ENCODE measurements at regions not wholly inside any gene's neighbourhood (a gene's known extent, or its start where the extent isn't known, plus 50 kb on each side); places are given as distances from the start of the nearest gene placed in this dataset.

- H3K4me1 ChIP-seq (ENCODE audit: control insufficient read depth, insufficient read depth, low read length): no peaks in the 10 kb centered on the region
- H3K4me3 ChIP-seq (ENCODE audit: low read depth, low read length): no peak overlapping the region
- no peak overlapping the region for H3K9ac ChIP-seq (ENCODE audit: low read depth, low read length)
- H3K27me3 ChIP-seq (ENCODE audit: control insufficient read depth, insufficient read depth, low read length): no peaks in the 10 kb centered on the region
- no peaks in the 10 kb centered on the region for H3K9me3 ChIP-seq (ENCODE audit: control insufficient read depth, insufficient read depth, low read length)
- H3K36me3 ChIP-seq (ENCODE audit: control insufficient read depth, insufficient read depth, low read length): no peaks in the 10 kb centered on the region
Observed at GRCh38 chrX:42546800-42547199, 231.2 kb downstream of the PPP1R2C start.

- Histone ChIP-seq H3K4me1 (ENCODE audit: control insufficient read depth, insufficient read depth, low read length) (no peaks in the 10 kb centered on the region), H3K4me3 (ENCODE audit: low read depth, low read length) (no peak overlapping the region), H3K9ac (ENCODE audit: low read depth, low read length) (no peak overlapping the region), H3K36me3 (ENCODE audit: control insufficient read depth, insufficient read depth, low read length) (no peaks in the 10 kb centered on the region), H3K27me3 (ENCODE audit: control insufficient read depth, insufficient read depth, low read length) (no peaks in the 10 kb centered on the region), H3K9me3 (ENCODE audit: control insufficient read depth, insufficient read depth, low read length) (no peaks in the 10 kb centered on the region)
Observed at GRCh38 chrX:42544883-42545282, 233.1 kb downstream of the PPP1R2C start.

- H3K27me3 ChIP-seq (ENCODE audit: control insufficient read depth, insufficient read depth, low read length): no peaks in the 10 kb centered on the region
- no peaks in the 10 kb centered on the region for H3K36me3 ChIP-seq (ENCODE audit: control insufficient read depth, insufficient read depth, low read length)
- no peaks in the 10 kb centered on the region for H3K4me1 ChIP-seq (ENCODE audit: control insufficient read depth, insufficient read depth, low read length)
- no peak overlapping the region for H3K9ac ChIP-seq (ENCODE audit: low read depth, low read length)
- no peaks in the 10 kb centered on the region for H3K9me3 ChIP-seq (ENCODE audit: control insufficient read depth, insufficient read depth, low read length)
- H3K4me3 ChIP-seq (ENCODE audit: low read depth, low read length): no peak overlapping the region
Observed at GRCh38 chrX:42541554-42541953, 236.4 kb downstream of the PPP1R2C start.

- H3K4me3 ChIP-seq (ENCODE audit: low read depth, low read length): no peak overlapping the region
- no peak overlapping the region for H3K9ac ChIP-seq (ENCODE audit: low read depth, low read length)
- H3K9me3 ChIP-seq (ENCODE audit: control insufficient read depth, insufficient read depth, low read length): no peaks in the 10 kb centered on the region
- no peaks in the 10 kb centered on the region for H3K27me3 ChIP-seq (ENCODE audit: control insufficient read depth, insufficient read depth, low read length)
- no peaks in the 10 kb centered on the region for H3K36me3 ChIP-seq (ENCODE audit: control insufficient read depth, insufficient read depth, low read length)
- no peaks in the 10 kb centered on the region for H3K4me1 ChIP-seq (ENCODE audit: control insufficient read depth, insufficient read depth, low read length)
Observed at GRCh38 chrX:42540146-42540545, 237.8 kb downstream of the PPP1R2C start.

- Histone ChIP-seq H3K9me3 (ENCODE audit: control insufficient read depth, insufficient read depth, low read length) (no peaks in the 10 kb centered on the region), H3K4me1 (ENCODE audit: control insufficient read depth, insufficient read depth, low read length) (no peaks in the 10 kb centered on the region), H3K27me3 (ENCODE audit: control insufficient read depth, insufficient read depth, low read length) (no peaks in the 10 kb centered on the region), H3K4me3 (ENCODE audit: low read depth, low read length) (no peak overlapping the region), H3K36me3 (ENCODE audit: control insufficient read depth, insufficient read depth, low read length) (no peaks in the 10 kb centered on the region), H3K9ac (ENCODE audit: low read depth, low read length) (no peak overlapping the region)
Observed at GRCh38 chrX:42538405-42538804, 239.6 kb downstream of the PPP1R2C start.

GRCh38 chrX:42536286-42536685, 241.7 kb downstream of the PPP1R2C start:
- no peaks in the 10 kb centered on the region for H3K4me1 ChIP-seq (ENCODE audit: control insufficient read depth, insufficient read depth, low read length)
- H3K27me3 ChIP-seq (ENCODE audit: control insufficient read depth, insufficient read depth, low read length): no peaks in the 10 kb centered on the region
- H3K9ac ChIP-seq (ENCODE audit: low read depth, low read length): no peak overlapping the region
- no peak overlapping the region for H3K4me3 ChIP-seq (ENCODE audit: low read depth, low read length)
- H3K36me3 ChIP-seq (ENCODE audit: control insufficient read depth, insufficient read depth, low read length): no peaks in the 10 kb centered on the region
- H3K9me3 ChIP-seq (ENCODE audit: control insufficient read depth, insufficient read depth, low read length): no peaks in the 10 kb centered on the region

- Histone ChIP-seq H3K27me3 (ENCODE audit: control insufficient read depth, insufficient read depth, low read length) (no peaks in the 10 kb centered on the region), H3K9me3 (ENCODE audit: control insufficient read depth, insufficient read depth, low read length) (no peaks in the 10 kb centered on the region), H3K4me3 (ENCODE audit: low read depth, low read length) (no peak overlapping the region), H3K9ac (ENCODE audit: low read depth, low read length) (no peak overlapping the region), H3K4me1 (ENCODE audit: control insufficient read depth, insufficient read depth, low read length) (no peaks in the 10 kb centered on the region), H3K36me3 (ENCODE audit: control insufficient read depth, insufficient read depth, low read length) (no peaks in the 10 kb centered on the region)
Observed at GRCh38 chrX:42535233-42535632, 242.7 kb downstream of the PPP1R2C start.

- Histone ChIP-seq H3K4me3 (ENCODE audit: low read depth, low read length) (no peak overlapping the region), H3K27me3 (ENCODE audit: control insufficient read depth, insufficient read depth, low read length) (no peaks in the 10 kb centered on the region)
Observed at GRCh38 chrX:42533761-42534160, 244.2 kb downstream of the PPP1R2C start.

GRCh38 chrX:42531441-42531840, 246.5 kb downstream of the PPP1R2C start:
- Histone ChIP-seq H3K36me3 (ENCODE audit: control insufficient read depth, insufficient read depth, low read length) (no peaks in the 10 kb centered on the region), H3K27me3 (ENCODE audit: control insufficient read depth, insufficient read depth, low read length) (no peaks in the 10 kb centered on the region), H3K4me1 (ENCODE audit: control insufficient read depth, insufficient read depth, low read length) (no peaks in the 10 kb centered on the region), H3K9ac (ENCODE audit: low read depth, low read length) (no peak overlapping the region), H3K4me3 (ENCODE audit: low read depth, low read length) (no peak overlapping the region), H3K9me3 (ENCODE audit: control insufficient read depth, insufficient read depth, low read length) (no peaks in the 10 kb centered on the region)

More at GRCh38 chrX:42533761-42534160, 244.2 kb downstream of the PPP1R2C start:
- Histone ChIP-seq H3K36me3 (ENCODE audit: control insufficient read depth, insufficient read depth, low read length) (no peaks in the 10 kb centered on the region), H3K4me1 (ENCODE audit: control insufficient read depth, insufficient read depth, low read length) (no peaks in the 10 kb centered on the region), H3K9ac (ENCODE audit: low read depth, low read length) (no peak overlapping the region), H3K9me3 (ENCODE audit: control insufficient read depth, insufficient read depth, low read length) (no peaks in the 10 kb centered on the region)

GRCh38 chrX:42530027-42530426, 247.9 kb downstream of the PPP1R2C start:
- no peaks in the 10 kb centered on the region for H3K4me1 ChIP-seq (ENCODE audit: control insufficient read depth, insufficient read depth, low read length)
- H3K9ac ChIP-seq (ENCODE audit: low read depth, low read length): no peak overlapping the region
- no peaks in the 10 kb centered on the region for H3K27me3 ChIP-seq (ENCODE audit: control insufficient read depth, insufficient read depth, low read length)
- no peaks in the 10 kb centered on the region for H3K9me3 ChIP-seq (ENCODE audit: control insufficient read depth, insufficient read depth, low read length)
- no peaks in the 10 kb centered on the region for H3K36me3 ChIP-seq (ENCODE audit: control insufficient read depth, insufficient read depth, low read length)
- H3K4me3 ChIP-seq (ENCODE audit: low read depth, low read length): no peak overlapping the region

GRCh38 chrX:42524379-42524778, 253.6 kb downstream of the PPP1R2C start:
- no peak overlapping the region for H3K9ac ChIP-seq (ENCODE audit: low read depth, low read length)
- H3K4me1 ChIP-seq (ENCODE audit: control insufficient read depth, insufficient read depth, low read length): no peaks in the 10 kb centered on the region
- H3K4me3 ChIP-seq (ENCODE audit: low read depth, low read length): no peak overlapping the region
- H3K9me3 ChIP-seq (ENCODE audit: control insufficient read depth, insufficient read depth, low read length): no peaks in the 10 kb centered on the region
- no peaks in the 10 kb centered on the region for H3K27me3 ChIP-seq (ENCODE audit: control insufficient read depth, insufficient read depth, low read length)
- no peaks in the 10 kb centered on the region for H3K36me3 ChIP-seq (ENCODE audit: control insufficient read depth, insufficient read depth, low read length)

- Histone ChIP-seq H3K4me3 (ENCODE audit: low read depth, low read length) (no peak overlapping the region), H3K9ac (ENCODE audit: low read depth, low read length) (no peak overlapping the region), H3K36me3 (ENCODE audit: control insufficient read depth, insufficient read depth, low read length) (no peaks in the 10 kb centered on the region), H3K27me3 (ENCODE audit: control insufficient read depth, insufficient read depth, low read length) (no peaks in the 10 kb centered on the region), H3K9me3 (ENCODE audit: control insufficient read depth, insufficient read depth, low read length) (no peaks in the 10 kb centered on the region), H3K4me1 (ENCODE audit: control insufficient read depth, insufficient read depth, low read length) (no peaks in the 10 kb centered on the region)
Observed at GRCh38 chrX:42519666-42520231, 258.2 kb downstream of the PPP1R2C start.
